ENCODE measurements at regions not wholly inside any gene's neighbourhood (a gene's known extent, or its start where the extent isn't known, plus 50 kb on each side); places are given as distances from the start of the nearest gene placed in this dataset.
A peak's percentile ranks its signal among the peaks of the same experiment; 100 is the strongest.
"Not testable (repeated sequence)": the region's sequence is repeated elsewhere in the genome, so short reads cannot be mapped to it uniquely, and the experiment has no call there.

DNA sequence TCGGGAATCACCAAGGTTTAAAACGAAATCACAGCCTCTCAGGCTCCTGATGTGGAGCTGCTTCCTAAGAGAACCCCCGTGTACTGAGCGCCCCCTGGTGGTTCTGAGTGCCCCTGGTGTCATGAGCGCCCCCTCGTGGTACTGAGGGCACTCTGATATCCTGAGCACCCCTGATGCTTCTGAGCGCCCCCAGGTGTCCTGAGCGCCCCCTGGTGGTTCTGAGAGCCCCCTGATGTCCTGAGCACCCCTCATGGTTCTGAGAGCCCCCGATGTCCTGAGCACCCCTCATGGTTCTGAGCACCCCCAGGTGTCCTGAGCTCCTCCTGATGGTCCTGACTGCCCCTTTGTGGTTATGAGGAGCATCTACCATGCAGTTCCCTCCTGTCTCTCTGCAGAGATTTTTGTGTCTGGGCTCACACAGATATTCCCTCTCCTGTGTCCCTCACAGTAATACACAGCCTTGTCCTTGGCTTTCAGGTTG lies 1092.1 kb downstream of the TMEM121 start:
- TF ChIP-seq, protein P1, sequence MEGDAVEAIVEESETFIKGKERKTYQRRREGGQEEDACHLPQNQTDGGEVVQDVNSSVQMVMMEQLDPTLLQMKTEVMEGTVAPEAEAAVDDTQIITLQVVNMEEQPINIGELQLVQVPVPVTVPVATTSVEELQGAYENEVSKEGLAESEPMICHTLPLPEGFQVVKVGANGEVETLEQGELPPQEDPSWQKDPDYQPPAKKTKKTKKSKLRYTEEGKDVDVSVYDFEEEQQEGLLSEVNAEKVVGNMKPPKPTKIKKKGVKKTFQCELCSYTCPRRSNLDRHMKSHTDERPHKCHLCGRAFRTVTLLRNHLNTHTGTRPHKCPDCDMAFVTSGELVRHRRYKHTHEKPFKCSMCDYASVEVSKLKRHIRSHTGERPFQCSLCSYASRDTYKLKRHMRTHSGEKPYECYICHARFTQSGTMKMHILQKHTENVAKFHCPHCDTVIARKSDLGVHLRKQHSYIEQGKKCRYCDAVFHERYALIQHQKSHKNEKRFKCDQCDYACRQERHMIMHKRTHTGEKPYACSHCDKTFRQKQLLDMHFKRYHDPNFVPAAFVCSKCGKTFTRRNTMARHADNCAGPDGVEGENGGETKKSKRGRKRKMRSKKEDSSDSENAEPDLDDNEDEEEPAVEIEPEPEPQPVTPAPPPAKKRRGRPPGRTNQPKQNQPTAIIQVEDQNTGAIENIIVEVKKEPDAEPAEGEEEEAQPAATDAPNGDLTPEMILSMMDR (IDR thresholded peaks at IDR 0.05) = peak in 1 of 6 experiments; percentile 14
- TF ChIP-seq POLR2A (IDR thresholded peaks at IDR 0.05) = not testable (repeated sequence)
